ENCODE measurements at regions not wholly inside any gene's neighbourhood (a gene's known extent, or its start where the extent isn't known, plus 50 kb on each side); places are given as distances from the start of the nearest gene placed in this dataset.

DNA sequence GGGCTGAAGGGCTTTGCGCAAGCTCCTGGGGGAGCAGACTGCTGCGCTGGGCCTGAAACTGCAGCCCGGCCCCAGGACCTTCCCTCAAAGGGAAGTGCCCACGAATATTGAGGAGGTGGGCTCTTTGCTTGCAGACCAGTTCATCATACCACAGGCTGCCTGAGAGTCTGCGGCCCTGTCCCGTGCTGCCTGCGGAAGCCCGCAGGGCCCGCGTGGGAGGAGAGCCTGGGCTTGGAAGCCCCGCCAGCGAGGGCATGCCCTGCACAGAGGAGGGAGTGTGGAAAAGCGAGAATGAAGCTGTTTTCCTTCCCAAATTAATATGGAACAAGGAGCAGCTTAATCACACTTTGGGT, 83.6 kb upstream of the MKI67 start:
- Histone ChIP-seq H3K36me3 (ENCODE audit: control insufficient read depth, insufficient read depth, low read length) (no peaks in the 10 kb centered on the region), H3K4me1 (ENCODE audit: control insufficient read depth, insufficient read depth, low read length) (no peaks in the 10 kb centered on the region), H3K9me3 (ENCODE audit: control insufficient read depth, insufficient read depth, low read depth, low read length) (no peaks in the 10 kb centered on the region), H3K4me3 (ENCODE audit: low read depth, low read length) (0 out of 2 replicates have a peak overlapping the region, but pooled peaks have one; percentile 83), H3K9ac (ENCODE audit: low read length) (no peak overlapping the region), H3K27ac (ENCODE audit: low read depth, low read length) (no peak overlapping the region), H3K27me3 (ENCODE audit: control insufficient read depth, insufficient read depth, low read length) (peaks cover 25% of the 10 kb centered on the region)

DNA sequence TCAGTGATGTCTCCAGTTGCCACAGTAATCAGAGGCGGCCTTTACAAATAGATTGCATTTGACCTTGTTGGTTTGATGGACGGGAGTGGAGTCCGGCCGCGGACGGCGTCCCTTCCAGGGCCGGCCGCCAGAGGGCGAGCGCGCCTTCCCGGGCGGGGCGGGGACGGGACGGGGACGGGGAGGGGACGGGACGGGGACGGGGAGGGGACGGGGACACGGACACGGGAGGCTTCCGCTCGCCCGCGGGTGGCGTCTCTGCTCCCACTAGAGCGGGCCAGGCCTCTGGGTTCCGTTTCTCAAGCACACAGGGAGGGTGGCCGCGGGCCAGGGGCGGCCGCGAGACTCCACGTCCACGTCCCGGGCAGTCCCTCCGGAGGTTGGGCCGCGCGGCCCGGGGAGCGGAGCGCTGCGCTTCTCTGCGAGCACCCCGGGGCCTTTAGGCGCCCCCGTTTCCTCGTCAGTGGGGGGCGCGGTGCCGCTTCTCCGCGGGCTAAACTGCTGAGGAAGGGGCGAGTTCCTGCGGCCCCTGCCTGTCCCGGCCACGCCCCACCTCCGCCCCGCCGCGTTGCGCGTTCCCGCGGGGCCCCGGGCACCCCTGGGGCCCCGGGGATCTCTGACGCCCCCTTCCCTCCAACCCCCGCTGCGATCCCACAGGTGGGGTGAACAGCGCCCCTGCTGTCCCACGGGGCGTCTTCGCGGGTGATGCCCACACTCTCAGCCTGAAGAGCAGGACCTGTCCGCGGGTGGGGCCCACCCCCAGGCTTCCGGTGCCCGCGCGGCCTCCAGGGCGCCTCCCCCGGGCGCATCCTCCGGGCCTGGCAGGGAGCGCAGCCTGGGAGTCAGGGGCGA, 84.2 kb upstream of the MKI67 start:
- H3K36me3 ChIP-seq (ENCODE audit: control insufficient read depth, insufficient read depth, low read length) = no peaks in the 10 kb centered on the region
- no peak overlapping the region for H3K27ac ChIP-seq (ENCODE audit: low read depth, low read length)
- H3K27me3 ChIP-seq (ENCODE audit: control insufficient read depth, insufficient read depth, low read length) = peaks cover 25% of the 10 kb centered on the region
- no peaks in the 10 kb centered on the region for H3K4me1 ChIP-seq (ENCODE audit: control insufficient read depth, insufficient read depth, low read length)
- peak overlapping the region; percentile 83 for H3K4me3 ChIP-seq (ENCODE audit: low read depth, low read length)
- H3K9me3 ChIP-seq (ENCODE audit: control insufficient read depth, insufficient read depth, low read depth, low read length) = no peaks in the 10 kb centered on the region
- peak overlapping the region; percentile 29 for H3K9ac ChIP-seq (ENCODE audit: low read length)

DNA sequence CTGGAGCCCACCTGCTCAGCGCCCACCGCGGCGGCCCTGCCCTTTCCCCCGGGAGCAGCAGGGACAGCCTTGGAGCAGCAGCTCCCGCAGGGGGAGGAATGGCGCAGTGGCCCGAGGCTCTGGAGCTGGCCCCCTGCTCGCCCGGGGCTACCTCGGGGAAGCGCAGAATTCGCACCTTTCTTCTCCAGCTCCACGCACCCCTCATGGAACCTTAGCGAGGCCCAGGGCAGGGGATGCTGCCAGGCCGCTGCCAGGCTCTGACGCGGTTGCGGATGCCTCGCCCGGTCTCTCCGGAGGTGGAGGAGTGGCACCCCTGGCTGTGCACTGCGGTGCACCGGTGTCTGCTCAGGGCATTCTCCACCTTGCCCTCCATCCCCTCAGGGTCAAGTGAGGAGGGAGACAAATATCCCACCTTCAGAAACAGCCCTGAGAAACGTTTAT, 84.9 kb upstream of the MKI67 start:
- Histone ChIP-seq H3K4me1 (ENCODE audit: control insufficient read depth, insufficient read depth, low read length) (no peaks in the 10 kb centered on the region), H3K4me3 (ENCODE audit: low read depth, low read length) (peak overlapping the region; percentile 83), H3K27me3 (ENCODE audit: control insufficient read depth, insufficient read depth, low read length) (peaks cover 25% of the 10 kb centered on the region), H3K9ac (ENCODE audit: low read length) (no peak overlapping the region), H3K27ac (ENCODE audit: low read depth, low read length) (no peak overlapping the region), H3K36me3 (ENCODE audit: control insufficient read depth, insufficient read depth, low read length) (no peaks in the 10 kb centered on the region), H3K9me3 (ENCODE audit: control insufficient read depth, insufficient read depth, low read depth, low read length) (no peaks in the 10 kb centered on the region)

DNA sequence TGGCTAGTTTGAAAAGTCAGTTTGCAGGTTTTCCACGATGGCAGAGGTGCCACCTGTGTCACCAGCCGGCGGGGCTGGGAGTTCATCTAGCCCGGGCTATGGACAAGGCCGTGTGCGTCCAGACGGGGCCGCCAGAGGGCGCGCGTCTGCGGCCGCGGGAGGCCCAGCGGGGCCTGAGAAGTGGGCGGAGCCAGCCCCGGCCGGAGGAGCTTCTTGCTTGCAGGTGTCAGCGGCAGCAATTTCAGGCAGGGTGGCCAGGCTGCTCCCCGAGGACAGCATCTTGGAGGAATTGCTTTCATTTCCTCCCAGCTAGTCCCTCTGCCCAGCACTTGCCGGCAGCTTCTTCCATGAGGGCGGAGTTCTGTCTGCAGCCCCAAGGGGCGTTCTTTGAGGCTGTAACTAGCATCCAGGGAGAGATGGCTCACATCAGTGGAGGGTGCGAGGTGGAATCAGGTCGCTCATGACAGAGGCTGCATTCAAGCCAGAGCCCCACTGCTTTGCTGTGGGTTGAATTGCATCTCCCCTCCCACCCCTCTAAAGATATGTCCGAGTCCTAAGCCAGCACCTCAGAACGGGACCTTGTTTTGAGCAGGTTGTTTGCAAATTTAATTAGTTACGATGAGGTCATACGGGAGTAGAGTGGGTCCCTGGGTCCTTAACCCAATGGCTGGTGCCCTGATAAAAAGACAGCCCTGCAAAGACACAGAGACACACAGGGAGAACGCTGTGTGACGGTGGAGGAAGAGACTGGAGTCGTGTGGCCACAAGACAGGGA, 85.9 kb upstream of the MKI67 start:
- no peaks in the 10 kb centered on the region for H3K36me3 ChIP-seq (ENCODE audit: control insufficient read depth, insufficient read depth, low read length)
- H3K9me3 ChIP-seq (ENCODE audit: control insufficient read depth, insufficient read depth, low read depth, low read length) = no peaks in the 10 kb centered on the region
- no peak overlapping the region for H3K9ac ChIP-seq (ENCODE audit: low read length)
- H3K4me3 ChIP-seq (ENCODE audit: low read depth, low read length) = peak overlapping the region; percentile 27; the same call in 1 of the 2 replicates
- H3K4me1 ChIP-seq (ENCODE audit: control insufficient read depth, insufficient read depth, low read length) = no peaks in the 10 kb centered on the region
- no peak overlapping the region for H3K27ac ChIP-seq (ENCODE audit: low read depth, low read length)
- H3K27me3 ChIP-seq (ENCODE audit: control insufficient read depth, insufficient read depth, low read length) = peaks cover 25% of the 10 kb centered on the region

DNA sequence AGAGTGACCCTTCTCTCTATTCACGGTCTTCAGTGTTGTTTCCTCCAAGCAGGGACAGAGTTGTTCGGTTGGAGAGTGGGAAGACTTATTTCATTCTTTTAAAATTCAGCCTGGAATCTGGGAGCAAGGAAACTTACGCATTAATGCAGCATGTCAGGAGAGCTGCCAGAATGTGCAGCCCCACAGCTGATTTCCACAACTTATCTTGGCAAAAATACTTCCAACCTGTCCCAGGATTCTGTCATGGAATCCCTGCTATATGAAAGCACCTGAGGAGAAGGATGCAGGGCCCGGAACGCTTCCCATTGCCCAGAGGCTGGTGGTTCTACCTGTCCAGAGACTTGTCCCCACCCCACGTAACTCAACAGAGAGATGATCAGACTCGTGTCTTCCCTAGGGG, 86.9 kb upstream of the MKI67 start:
- no peaks in the 10 kb centered on the region for H3K4me1 ChIP-seq (ENCODE audit: control insufficient read depth, insufficient read depth, low read length)
- H3K36me3 ChIP-seq (ENCODE audit: control insufficient read depth, insufficient read depth, low read length) = no peaks in the 10 kb centered on the region
- H3K27me3 ChIP-seq (ENCODE audit: control insufficient read depth, insufficient read depth, low read length) = peaks cover 25% of the 10 kb centered on the region
- H3K9me3 ChIP-seq (ENCODE audit: control insufficient read depth, insufficient read depth, low read depth, low read length) = no peaks in the 10 kb centered on the region
- no peak overlapping the region for H3K4me3 ChIP-seq (ENCODE audit: low read depth, low read length)
- no peak overlapping the region for H3K9ac ChIP-seq (ENCODE audit: low read length)
- no peak overlapping the region for H3K27ac ChIP-seq (ENCODE audit: low read depth, low read length)

DNA sequence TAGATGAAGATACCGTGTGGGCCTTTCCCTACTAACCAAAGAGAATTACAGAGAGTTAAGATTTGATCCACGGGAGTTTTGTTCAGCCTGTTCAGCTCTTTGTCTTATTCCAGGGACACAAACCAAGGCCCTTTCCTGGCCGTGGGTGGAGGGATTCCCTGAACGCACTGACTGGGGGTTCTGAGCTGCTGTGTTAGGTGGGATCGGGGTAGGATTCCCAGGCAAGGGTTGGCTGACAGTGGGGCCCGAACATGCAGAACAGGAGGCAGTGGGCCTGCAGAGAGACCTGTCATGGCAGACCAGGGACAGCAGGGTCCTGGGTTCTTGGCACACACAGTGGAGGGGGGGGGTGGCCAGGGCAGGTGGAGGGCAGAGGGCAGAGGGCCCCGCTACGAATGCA, 89.5 kb upstream of the MKI67 start:
- H3K9ac ChIP-seq (ENCODE audit: low read length) = no peak overlapping the region
- no peak overlapping the region for H3K27ac ChIP-seq (ENCODE audit: low read depth, low read length)
- H3K36me3 ChIP-seq (ENCODE audit: control insufficient read depth, insufficient read depth, low read length) = no peaks in the 10 kb centered on the region
- no peaks in the 10 kb centered on the region for H3K9me3 ChIP-seq (ENCODE audit: control insufficient read depth, insufficient read depth, low read depth, low read length)
- H3K4me1 ChIP-seq (ENCODE audit: control insufficient read depth, insufficient read depth, low read length) = no peaks in the 10 kb centered on the region
- H3K27me3 ChIP-seq (ENCODE audit: control insufficient read depth, insufficient read depth, low read length) = peaks cover 20% of the 10 kb centered on the region
- H3K4me3 ChIP-seq (ENCODE audit: low read depth, low read length) = no peak overlapping the region

DNA sequence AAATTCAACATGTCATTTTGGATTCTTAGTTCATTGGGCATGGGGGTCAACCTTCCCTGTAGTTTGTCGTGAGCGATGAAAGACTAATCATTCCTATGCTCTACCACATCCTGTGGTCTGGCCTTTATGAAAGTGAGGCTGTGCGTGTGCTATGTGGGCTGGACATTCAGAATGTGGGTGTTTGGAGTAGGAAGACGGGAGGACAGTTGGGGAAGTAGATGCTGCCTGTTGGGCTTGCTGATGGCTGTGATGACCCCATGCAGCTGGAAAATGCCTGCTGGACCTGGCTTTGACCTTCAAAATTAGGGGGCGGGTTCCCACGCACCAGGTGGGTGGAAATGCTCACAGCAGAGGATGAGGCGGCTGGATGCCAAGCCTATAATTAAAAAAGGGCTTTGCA, 90.9 kb upstream of the MKI67 start:
- Histone ChIP-seq H3K4me3 (ENCODE audit: low read depth, low read length) (no peak overlapping the region), H3K27ac (ENCODE audit: low read depth, low read length) (no peak overlapping the region), H3K27me3 (ENCODE audit: control insufficient read depth, insufficient read depth, low read length) (peaks cover 8% of the 10 kb centered on the region; the same call in 1 of the 2 replicates), H3K36me3 (ENCODE audit: control insufficient read depth, insufficient read depth, low read length) (no peaks in the 10 kb centered on the region), H3K9me3 (ENCODE audit: control insufficient read depth, insufficient read depth, low read depth, low read length) (no peaks in the 10 kb centered on the region), H3K4me1 (ENCODE audit: control insufficient read depth, insufficient read depth, low read length) (peaks cover 5% of the 10 kb centered on the region; the same call in 1 of the 2 replicates), H3K9ac (ENCODE audit: low read length) (no peak overlapping the region)

DNA sequence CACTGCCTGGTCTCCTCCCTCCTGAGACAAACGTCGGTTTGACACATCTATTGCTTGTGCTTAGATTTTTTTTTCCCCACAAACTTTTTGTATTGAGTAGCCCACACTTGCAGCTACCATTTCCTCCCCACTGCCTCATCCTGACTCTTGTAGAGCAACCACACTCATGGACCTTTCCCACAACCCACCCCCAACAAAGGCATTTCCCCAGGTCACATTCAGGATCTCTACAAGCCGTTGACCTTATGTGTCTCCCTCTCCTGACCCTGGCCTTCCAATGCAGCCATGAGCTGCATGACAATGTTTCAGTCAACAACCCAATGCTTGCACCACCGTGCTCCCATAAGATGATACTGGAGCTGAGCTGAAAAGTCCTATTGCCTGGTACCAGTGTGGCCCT, 91.9 kb upstream of the MKI67 start:
- H3K9me3 ChIP-seq (ENCODE audit: control insufficient read depth, insufficient read depth, low read depth, low read length) = no peaks in the 10 kb centered on the region
- H3K27me3 ChIP-seq (ENCODE audit: control insufficient read depth, insufficient read depth, low read length) = no peaks in the 10 kb centered on the region
- H3K27ac ChIP-seq (ENCODE audit: low read depth, low read length) = no peak overlapping the region
- no peaks in the 10 kb centered on the region for H3K36me3 ChIP-seq (ENCODE audit: control insufficient read depth, insufficient read depth, low read length)
- H3K9ac ChIP-seq (ENCODE audit: low read length) = no peak overlapping the region
- no peak overlapping the region for H3K4me3 ChIP-seq (ENCODE audit: low read depth, low read length)
- peaks cover 5% of the 10 kb centered on the region; the same call in 1 of the 2 replicates for H3K4me1 ChIP-seq (ENCODE audit: control insufficient read depth, insufficient read depth, low read length)

DNA sequence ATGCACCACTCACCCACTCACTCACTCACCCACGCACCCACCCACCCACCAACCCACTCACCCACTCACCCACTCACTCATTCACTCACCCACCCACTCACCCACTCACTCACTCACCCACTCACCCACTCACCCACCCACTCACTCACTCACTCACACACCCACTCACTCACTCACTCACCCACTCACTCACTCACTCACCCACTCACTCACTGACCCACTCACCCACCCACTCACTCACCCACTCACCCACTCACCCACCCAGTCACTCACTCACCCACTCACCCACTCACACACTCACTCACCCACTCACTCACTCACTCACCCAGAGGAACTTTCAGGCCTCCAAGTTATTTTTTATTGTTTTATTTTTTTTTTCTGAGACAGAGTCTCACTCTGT, 93.1 kb upstream of the MKI67 start:
- Histone ChIP-seq H3K4me1 (ENCODE audit: control insufficient read depth, insufficient read depth, low read length) (peaks cover 5% of the 10 kb centered on the region; the same call in 1 of the 2 replicates), H3K9ac (ENCODE audit: low read length) (no peak overlapping the region), H3K4me3 (ENCODE audit: low read depth, low read length) (no peak overlapping the region), H3K36me3 (ENCODE audit: control insufficient read depth, insufficient read depth, low read length) (no peaks in the 10 kb centered on the region), H3K27me3 (ENCODE audit: control insufficient read depth, insufficient read depth, low read length) (no peaks in the 10 kb centered on the region), H3K27ac (ENCODE audit: low read depth, low read length) (no peak overlapping the region), H3K9me3 (ENCODE audit: control insufficient read depth, insufficient read depth, low read depth, low read length) (no peaks in the 10 kb centered on the region)

DNA sequence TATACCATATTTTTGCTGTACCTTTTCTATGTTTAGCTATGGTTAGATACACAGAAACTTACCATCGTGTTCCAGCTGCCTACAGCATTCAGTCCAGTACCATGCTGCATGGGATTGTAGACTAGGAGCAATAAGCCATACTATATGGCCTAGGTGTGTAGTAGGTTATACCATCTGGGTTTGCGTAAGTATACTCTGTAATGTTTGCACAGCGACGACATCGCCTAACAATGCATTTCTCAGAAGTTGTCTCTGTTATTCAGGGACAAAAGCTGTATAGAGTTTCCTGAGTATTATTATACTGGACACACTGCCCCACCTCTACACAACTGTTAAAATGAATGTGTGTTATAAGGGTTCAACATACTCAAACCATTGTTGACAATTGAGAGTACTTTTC, 93.8 kb upstream of the MKI67 start:
- H3K9ac ChIP-seq (ENCODE audit: low read length) = no peak overlapping the region

DNA sequence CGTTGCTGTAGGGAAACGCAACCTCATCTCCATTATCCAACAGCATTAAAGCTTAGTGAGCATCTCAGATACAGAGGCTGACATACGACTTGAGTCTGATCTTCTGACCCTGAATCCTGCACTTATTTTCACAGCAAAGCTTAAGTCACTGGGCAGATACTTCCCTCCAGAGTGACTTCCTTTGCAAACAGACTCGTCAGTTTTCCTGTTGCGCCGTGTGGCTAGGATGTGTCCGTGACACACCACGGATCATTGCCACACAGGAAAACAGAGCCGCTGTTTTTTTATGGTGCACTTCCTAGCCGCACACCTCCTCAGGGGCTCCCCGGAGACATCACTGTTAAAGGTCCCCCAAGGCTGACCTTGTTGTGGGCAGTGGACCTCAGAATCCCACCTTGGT, 94.9 kb upstream of the MKI67 start:
- H3K4me1 ChIP-seq (ENCODE audit: control insufficient read depth, insufficient read depth, low read length) = peaks cover 5% of the 10 kb centered on the region; the same call in 1 of the 2 replicates
- no peaks in the 10 kb centered on the region for H3K36me3 ChIP-seq (ENCODE audit: control insufficient read depth, insufficient read depth, low read length)
- H3K9me3 ChIP-seq (ENCODE audit: control insufficient read depth, insufficient read depth, low read depth, low read length) = no peaks in the 10 kb centered on the region
- H3K4me3 ChIP-seq (ENCODE audit: low read depth, low read length) = no peak overlapping the region
- no peak overlapping the region for H3K9ac ChIP-seq (ENCODE audit: low read length)
- H3K27me3 ChIP-seq (ENCODE audit: control insufficient read depth, insufficient read depth, low read length) = no peaks in the 10 kb centered on the region
- H3K27ac ChIP-seq (ENCODE audit: low read depth, low read length) = no peak overlapping the region

More for the DNA sequence above, 93.8 kb upstream of the MKI67 start:
- no peaks in the 10 kb centered on the region for H3K36me3 ChIP-seq (ENCODE audit: control insufficient read depth, insufficient read depth, low read length)
- no peaks in the 10 kb centered on the region for H3K27me3 ChIP-seq (ENCODE audit: control insufficient read depth, insufficient read depth, low read length)
- peaks cover 5% of the 10 kb centered on the region; the same call in 1 of the 2 replicates for H3K4me1 ChIP-seq (ENCODE audit: control insufficient read depth, insufficient read depth, low read length)
- H3K4me3 ChIP-seq (ENCODE audit: low read depth, low read length) = no peak overlapping the region
- no peaks in the 10 kb centered on the region for H3K9me3 ChIP-seq (ENCODE audit: control insufficient read depth, insufficient read depth, low read depth, low read length)
- no peak overlapping the region for H3K27ac ChIP-seq (ENCODE audit: low read depth, low read length)

Measured in HUES6 (cell line).